ENCODE measurements at regions not wholly inside any gene's neighbourhood (a gene's known extent, or its start where the extent isn't known, plus 50 kb on each side); places are given as distances from the start of the nearest gene placed in this dataset.
A peak's percentile ranks its signal among the peaks of the same experiment; 100 is the strongest.

DNA sequence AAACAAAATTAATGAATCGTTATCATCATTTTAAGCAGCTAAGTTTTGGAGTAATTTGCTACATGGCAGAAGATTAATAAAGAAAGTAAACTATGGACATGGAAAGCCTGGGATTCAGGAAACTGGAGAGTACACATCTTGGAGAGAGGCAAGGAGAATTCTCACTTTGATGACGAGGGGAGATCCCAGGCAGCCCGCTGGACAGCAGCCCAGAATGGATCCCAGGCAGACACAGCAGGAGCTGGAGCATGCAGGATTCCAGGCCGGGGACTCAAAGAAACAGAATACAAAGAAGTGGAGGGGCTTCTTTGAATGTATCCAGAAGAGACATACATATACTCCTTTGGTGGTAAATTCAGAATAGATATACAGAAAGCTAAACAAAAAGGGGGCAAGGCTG, 118.0 kb upstream of the ATP6AP2 start:
- TF ChIP-seq, protein P1, sequence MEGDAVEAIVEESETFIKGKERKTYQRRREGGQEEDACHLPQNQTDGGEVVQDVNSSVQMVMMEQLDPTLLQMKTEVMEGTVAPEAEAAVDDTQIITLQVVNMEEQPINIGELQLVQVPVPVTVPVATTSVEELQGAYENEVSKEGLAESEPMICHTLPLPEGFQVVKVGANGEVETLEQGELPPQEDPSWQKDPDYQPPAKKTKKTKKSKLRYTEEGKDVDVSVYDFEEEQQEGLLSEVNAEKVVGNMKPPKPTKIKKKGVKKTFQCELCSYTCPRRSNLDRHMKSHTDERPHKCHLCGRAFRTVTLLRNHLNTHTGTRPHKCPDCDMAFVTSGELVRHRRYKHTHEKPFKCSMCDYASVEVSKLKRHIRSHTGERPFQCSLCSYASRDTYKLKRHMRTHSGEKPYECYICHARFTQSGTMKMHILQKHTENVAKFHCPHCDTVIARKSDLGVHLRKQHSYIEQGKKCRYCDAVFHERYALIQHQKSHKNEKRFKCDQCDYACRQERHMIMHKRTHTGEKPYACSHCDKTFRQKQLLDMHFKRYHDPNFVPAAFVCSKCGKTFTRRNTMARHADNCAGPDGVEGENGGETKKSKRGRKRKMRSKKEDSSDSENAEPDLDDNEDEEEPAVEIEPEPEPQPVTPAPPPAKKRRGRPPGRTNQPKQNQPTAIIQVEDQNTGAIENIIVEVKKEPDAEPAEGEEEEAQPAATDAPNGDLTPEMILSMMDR (IDR thresholded peaks at IDR 0.05; ENCODE audit: low read depth, low read length): no peak
- Histone ChIP-seq H3K4me1 (ENCODE audit: low read depth) (peaks cover under 1% of the 10 kb centered on the region), H3K4me3 (no peak overlapping the region), H3K27ac (no peak overlapping the region), H3K9me3 (ENCODE audit: low read depth) (no peaks in the 10 kb centered on the region), H3K36me3 (no peaks in the 10 kb centered on the region), H3K27me3 (no peaks in the 10 kb centered on the region)
- peak; percentile 36 to 45 for DNase-seq (ENCODE audit: low read depth in 1 of 2, low spot score in 1 of 2)

DNA sequence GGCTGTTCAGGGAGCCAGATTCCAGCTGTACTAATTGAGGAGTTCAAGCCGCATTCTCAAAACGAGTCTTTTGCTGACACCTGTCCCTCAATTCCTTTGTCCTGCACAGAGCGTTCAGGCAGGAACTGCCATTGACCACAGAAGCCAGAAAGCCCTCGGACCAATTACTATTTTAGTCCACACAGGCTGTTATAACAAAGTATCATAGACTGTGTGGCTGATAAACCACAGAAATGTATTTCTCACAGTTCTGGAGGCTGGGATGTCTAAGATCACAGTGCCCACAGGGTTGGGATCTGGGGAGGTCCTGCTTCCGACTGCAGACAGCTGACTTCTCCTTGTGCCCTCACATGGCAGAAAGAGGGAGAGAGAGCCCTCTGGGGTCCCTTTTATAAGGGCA, 119.8 kb upstream of the ATP6AP2 start:
- no peak overlapping the region for H3K4me3 ChIP-seq
- H3K36me3 ChIP-seq: no peaks in the 10 kb centered on the region
- H3K4me1 ChIP-seq (ENCODE audit: low read depth): no peaks in the 10 kb centered on the region
- no peak for DNase-seq (ENCODE audit: low read depth in 1 of 2, low spot score in 1 of 2)
- no peaks in the 10 kb centered on the region for H3K27me3 ChIP-seq
- TF ChIP-seq, protein P1 (IDR thresholded peaks at IDR 0.05; ENCODE audit: low read depth, low read length): no peak
- no peak overlapping the region for H3K27ac ChIP-seq
- H3K9me3 ChIP-seq (ENCODE audit: low read depth): no peaks in the 10 kb centered on the region

DNA sequence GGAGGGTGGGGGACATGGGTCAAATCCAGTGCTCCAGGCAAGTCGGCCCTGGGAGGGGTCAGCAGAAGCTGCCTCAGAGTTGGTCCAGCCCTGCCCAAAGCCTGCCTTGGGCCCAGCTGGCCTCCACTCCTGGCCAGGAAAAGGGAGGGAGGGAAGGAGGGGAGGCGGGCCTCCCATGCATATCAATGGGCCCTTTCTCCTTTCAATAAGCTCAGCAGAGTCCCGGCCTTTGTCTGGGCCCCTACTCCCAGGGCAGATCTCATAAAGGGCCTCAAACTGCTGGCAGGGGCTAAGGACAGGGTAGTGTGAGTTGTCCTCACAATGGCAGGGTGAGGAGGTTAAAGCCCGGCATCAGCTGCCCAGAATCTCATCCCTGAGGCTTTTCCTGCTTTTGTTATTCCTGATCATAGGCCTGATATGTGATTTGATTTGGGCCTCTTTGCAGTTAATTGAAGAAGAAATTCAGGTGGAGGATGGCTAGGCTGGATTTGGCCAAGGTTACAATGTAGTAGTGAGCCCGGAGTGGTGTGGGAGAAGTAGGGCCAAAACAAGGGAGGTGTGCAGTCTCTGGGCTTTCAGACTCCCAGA, 121.1 kb upstream of the ATP6AP2 start:
- H3K4me1 ChIP-seq (ENCODE audit: low read depth): no peaks in the 10 kb centered on the region
- no peak for DNase-seq (ENCODE audit: low read depth in 1 of 2, low spot score in 1 of 2)
- no peaks in the 10 kb centered on the region for H3K9me3 ChIP-seq (ENCODE audit: low read depth)
- H3K36me3 ChIP-seq: no peaks in the 10 kb centered on the region
- no peak overlapping the region for H3K27ac ChIP-seq
- no peak overlapping the region for H3K4me3 ChIP-seq
- TF ChIP-seq, protein P1 (IDR thresholded peaks at IDR 0.05; ENCODE audit: low read depth, low read length): no peak
- H3K27me3 ChIP-seq: no peaks in the 10 kb centered on the region

DNA sequence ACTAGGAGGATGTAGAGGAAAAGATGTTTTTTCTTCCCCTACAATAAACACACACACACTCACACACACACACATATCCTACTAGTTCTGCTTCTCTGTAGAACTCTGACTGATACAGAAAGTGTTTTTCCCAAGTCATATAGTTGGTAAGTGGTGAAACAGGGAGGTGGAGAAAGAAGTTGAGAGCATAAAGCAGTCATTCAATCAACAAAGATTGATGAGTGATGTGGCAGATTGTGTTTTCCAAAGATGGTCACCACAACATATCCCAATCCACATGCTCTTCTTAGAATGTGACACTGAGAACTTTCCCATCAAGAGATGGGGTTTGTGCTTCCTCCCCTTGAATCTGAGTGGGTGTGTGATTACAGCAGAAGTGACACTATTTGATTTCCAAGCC, 123.4 kb upstream of the ATP6AP2 start:
- H3K4me1 ChIP-seq (ENCODE audit: low read depth): no peaks in the 10 kb centered on the region
- TF ChIP-seq, protein P1 (IDR thresholded peaks at IDR 0.05; ENCODE audit: low read depth, low read length): no peak
- H3K36me3 ChIP-seq: no peaks in the 10 kb centered on the region
- H3K27ac ChIP-seq: no peak overlapping the region
- no peaks in the 10 kb centered on the region for H3K9me3 ChIP-seq (ENCODE audit: low read depth)
- no peak for DNase-seq (ENCODE audit: low read depth in 1 of 2, low spot score in 1 of 2)
- no peak overlapping the region for H3K4me3 ChIP-seq
- H3K27me3 ChIP-seq: no peaks in the 10 kb centered on the region

DNA sequence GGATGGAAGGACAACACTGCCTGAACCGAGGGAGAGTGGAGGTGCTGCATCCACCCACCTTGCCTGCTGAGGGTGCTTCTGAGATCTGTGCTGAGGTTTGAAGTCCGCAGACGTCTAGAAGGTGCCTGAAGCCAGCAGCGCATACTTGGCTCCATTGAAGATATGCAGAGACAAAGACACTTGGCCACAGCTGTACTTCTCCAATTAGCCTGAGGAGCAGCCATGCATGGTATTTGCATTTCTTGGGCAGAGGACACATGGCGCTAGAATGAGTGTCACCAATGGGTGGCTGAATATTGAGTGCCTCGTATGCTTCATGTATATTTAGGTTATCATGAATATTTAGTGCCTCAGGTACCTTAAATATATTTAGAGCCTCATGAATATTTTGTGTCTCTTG, 128.7 kb upstream of the ATP6AP2 start:
- TF ChIP-seq, protein P1 (IDR thresholded peaks at IDR 0.05; ENCODE audit: low read depth, low read length): no peak
- Histone ChIP-seq H3K27me3 (no peaks in the 10 kb centered on the region), H3K9me3 (ENCODE audit: low read depth) (no peaks in the 10 kb centered on the region), H3K27ac (no peak overlapping the region), H3K4me3 (no peak overlapping the region), H3K36me3 (no peaks in the 10 kb centered on the region), H3K4me1 (ENCODE audit: low read depth) (no peaks in the 10 kb centered on the region)
- DNase-seq (ENCODE audit: low read depth in 1 of 2, low spot score in 1 of 2): no peak

Measured in cardiac muscle cell (in vitro differentiated cells and primary cell).